GM19397 (cell line): ENCODE measurements at regions not wholly inside any gene's neighbourhood (a gene's known extent, or its start where the extent isn't known, plus 50 kb on each side); places are given as distances from the start of the nearest gene placed in this dataset.

ENCODE experiments used
- ATAC-seq: cut with Tn5 transposase; IDR thresholded peaks from one replicate; pipeline ENCODE4 v1.9.1; 2021; ENCODE audit warnings: mild to moderate bottlenecking, moderate library complexity; ENCODE audit not compliant: unreplicated experiment

GRCh38 chr5:87954121-87954520, 314.5 kb downstream of the TMEM161B start:
- ATAC-seq, result no peak

- no peak for ATAC-seq
These were observed 317.0 kb downstream of the TMEM161B start for GRCh38 chr5:87951661-87952060.

DNA sequence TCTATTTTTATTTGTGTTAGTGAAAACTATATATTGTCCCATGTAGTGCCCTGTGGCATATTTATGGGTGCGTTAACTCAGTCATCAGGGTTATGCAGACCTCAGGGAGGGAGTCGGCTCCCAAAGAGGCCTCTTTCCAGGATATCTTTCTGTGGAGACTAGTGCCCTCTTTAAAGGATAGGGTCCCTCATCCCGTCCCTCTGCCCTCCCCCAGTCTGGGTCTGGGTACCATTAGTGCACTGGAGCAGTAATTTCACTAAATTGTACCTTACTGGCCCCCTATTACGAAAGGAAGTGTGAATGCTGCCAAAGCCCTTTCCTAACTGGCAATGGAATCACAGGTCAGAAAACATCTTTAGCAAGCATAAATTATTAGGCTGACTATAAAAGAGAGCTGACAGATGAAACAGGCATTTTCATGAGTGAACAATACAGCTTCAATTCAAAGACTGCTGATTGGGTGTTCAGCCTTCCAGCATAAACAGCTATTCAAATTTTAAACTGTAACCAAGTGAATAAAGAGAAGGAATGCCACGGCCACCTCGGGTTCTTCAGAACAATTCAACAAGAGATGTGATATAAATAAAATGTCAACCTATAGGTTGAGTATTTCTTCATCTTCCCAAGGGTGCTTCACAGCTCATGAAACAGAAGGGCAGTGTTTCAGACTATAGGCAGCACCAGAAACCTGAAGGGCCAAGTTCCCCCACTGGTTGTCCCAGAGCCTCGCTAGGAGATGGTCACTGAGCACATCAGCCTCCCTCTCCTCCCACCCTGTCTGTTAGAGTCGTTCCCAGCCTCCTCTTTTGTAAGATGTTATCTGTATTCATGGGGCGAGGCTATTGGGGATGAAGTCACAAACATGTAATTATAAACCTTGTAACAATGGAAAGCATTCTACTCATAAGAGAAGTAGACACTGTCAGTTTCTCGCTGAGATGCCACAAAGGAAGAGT, 318.7 kb downstream of the TMEM161B start:
- no peak for ATAC-seq

DNA sequence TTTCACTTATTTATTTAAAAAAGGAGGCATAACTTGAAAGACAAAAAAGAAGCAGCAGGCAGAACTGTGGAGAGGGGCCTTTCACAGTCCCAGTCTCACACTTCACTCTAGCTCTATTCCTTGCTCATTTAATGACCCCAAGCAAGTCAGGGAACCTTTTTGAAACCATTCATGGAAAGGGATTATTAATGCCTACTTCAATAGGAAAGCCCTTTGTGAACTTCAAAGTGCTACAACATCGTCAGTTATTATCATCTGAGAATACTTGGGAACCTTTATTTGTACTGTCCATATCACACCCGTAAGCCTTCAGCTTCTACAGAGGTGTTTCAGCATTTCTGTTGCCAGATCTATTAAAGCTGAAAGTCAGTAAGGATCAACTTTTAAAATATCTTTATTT, 320.2 kb downstream of the TMEM161B start:
- ATAC-seq, result no peak

DNA sequence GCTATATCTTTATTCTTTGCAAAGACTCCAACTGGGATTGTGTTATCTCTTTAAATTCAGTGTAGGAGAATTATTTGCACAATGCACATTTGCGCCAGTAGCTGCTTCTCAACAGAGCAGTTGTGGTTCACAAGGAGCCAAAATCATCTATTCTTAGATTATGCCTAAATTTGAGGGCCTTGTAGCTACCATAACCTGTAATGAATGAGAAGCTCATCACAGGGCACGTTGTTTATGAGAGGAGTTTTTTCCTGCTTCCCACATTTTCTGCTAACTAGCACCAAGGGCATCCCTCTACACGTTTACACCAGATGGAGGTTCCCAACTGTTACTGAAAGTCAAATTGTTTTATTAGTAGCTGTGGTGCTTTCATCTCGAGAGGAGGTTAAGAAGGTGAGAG, 322.4 kb downstream of the TMEM161B start:
- ATAC-seq, result no peak

- no peak for ATAC-seq
These were observed 323.4 kb downstream of the TMEM161B start for GRCh38 chr5:87945286-87945650.

DNA sequence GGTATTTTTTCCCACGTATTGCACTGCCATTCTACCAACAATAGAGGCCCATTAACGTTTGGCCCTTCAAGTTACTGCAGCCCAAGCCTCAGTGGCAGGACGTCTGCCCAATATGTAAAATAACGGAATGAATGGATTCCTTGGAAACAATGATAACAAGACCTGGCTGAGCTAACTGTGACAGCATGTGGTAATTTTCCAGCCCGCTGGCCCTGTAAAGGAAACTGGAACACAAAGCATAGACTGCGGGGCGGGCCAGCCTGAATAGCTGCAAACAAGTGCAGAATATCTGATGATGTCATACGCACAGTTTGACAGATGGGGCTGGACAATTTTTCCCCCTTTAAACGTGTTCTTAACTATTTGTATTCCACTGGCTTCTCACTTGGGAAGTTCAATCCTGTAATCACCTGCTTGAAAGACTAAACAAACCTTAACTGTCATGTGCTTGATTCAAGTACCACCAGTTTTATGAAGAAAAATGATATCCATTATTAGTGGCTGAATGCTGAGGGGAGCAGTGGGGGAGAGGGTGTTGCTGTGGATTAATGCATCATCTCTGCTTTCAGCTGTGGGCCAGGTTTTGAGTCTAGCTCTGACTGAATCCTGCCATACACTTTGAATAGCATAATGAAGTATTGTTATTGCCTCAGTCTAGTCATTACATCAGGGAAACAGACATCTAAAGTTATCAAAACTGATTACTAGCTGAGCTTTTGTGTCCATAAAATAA, 323.9 kb downstream of the TMEM161B start:
- no peak for ATAC-seq

GRCh38 chr5:87940775-87941174, 327.9 kb downstream of the TMEM161B start:
- ATAC-seq, result no peak

DNA sequence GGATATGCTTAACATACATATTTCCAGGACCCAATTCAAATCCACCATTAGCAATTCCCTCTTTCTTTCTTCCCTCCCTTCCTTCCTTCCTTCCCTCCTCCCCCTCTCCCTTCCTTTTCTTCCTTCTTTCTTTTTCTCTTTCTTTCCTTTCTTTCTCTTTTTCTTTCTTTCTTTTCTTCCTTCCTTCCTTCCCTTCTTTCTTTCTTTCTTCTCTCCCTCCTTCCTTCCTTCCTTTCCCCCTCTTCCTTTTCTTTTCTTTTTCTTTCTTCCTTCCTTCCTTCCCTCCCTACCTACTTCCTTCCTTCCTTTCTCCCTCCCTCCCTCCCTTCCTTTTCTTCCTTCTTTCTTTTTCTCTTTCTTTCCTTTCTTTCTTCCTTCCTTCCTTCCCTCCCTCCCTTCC, 332.0 kb downstream of the TMEM161B start:
- ATAC-seq, result no peak

DNA sequence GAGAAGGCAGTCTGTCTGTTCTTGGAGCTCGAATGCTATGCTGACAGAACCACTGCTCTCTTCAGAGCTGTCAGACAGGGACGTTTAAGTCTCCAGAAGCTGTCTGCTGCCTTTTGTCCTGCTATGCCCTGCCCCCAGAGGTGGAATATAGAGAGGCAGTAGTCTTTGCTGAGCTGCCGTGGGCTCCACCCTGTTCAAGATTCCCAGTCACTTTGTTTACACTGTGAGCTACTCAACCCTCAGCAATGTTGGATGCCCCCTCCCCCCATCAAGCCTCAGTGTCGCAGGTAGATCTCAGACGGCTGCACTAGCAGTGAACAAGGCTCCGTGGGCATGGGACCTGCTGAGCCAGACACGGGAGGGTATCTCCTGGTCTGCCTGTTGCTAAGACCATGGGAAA, 344.2 kb downstream of the TMEM161B start:
- no peak for ATAC-seq

GRCh38 chr5:87916320-87916719, 352.3 kb downstream of the TMEM161B start:
- no peak for ATAC-seq

DNA sequence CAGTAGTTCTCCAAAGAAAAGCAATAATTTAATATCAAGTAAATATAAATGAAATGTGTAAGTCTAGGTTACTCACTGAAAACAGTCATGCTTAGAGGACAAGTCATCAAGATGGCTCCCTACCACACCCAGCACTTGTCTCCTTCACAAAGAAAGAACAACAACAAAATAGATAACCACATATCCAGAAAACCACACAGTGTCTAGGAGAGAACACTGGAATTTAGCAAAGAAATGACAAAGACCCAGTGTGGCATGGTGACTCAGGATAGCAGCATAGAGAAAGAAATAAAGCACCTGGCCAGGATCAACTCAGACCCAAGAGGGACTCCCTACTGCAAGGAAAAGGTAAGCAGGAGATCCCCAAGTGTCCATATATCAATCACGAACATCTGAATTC, 356.2 kb downstream of the TMEM161B start:
- ATAC-seq, result no peak

GRCh38 chr5:87909382-87909781, 359.3 kb downstream of the TMEM161B start:
- ATAC-seq, result no peak

DNA sequence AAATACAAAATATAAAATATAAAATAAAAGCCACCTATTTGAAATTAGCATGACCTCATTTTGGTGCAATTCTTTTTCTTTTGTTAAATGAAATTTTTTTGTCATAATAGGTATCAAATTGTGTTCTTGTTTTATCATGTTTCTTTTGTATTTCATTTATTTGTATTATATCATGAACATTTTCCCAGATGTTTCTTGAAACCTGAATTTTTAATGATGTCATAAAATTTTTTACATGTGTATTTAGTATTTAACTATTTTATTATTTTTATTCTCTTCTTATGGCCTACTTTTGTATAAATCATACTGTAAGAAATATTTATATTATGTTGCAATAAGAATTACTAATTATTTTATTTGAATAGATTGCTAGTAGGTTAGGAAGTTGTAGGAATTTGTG, 361.7 kb downstream of the TMEM161B start:
- ATAC-seq, result no peak

DNA sequence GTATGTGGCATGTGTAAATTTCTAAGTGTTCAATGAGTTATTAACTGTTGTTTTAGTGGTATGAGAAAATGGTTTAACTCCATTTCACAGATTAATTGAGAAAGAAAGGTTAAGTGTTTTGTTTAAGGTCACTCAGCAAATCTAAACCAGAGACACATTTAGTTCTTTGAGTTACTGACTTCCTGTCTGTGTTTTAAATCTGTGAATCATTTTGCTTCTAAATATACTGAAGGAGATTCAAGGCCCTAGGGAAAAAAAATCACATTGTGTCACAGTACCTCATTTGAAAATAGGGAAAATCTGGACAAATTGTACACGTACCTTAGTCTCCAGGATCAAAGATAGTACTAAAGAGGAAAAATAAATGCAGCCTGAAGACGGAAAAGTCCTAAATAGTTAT, 368.2 kb downstream of the TMEM161B start:
- ATAC-seq, result no peak

GRCh38 chr5:87899721-87900131, 368.9 kb downstream of the TMEM161B start:
- ATAC-seq, result peak; percentile 59

DNA sequence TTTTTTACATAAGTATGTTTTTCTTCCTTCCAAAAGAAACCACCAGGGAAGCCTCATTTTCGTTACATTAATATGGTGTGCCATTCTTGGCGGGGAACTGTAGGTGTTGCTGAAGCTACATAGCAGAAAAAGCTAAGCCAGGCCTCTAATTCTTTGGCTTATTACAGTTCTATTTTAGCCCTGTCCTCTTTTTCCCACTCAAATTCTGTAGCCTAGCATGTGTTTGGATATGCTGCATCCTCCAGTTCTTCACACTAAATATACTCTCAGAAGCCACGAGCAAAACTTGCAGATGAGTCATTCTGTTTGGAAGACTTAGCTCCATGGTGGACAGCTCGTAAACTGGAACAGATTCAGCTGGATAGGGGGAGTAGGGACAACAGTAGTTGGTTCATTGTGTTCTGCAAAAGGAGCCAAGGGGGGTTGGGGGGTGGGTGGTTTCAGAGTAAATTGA, 369.4 kb downstream of the TMEM161B start:
- no peak for ATAC-seq

DNA sequence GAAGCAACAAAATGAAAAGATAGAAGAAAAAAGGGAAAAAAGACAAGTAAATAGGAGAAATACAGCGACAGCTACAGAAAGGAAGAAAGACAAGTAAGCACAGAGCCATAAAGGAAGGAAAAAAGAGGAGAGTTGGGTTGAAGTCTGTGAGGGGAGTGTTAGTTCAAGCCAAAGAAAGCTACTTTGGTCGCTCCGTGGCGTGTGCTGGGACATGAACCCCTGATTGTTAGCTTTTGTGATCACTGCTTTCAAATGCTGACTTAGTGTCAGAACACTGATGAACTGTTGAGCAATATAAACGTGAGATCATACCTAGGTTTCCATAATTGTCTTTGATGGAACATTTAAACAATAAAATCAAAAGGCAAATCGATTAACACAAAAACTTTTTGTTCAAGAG, 370.1 kb downstream of the TMEM161B start:
- ATAC-seq, result no peak

DNA sequence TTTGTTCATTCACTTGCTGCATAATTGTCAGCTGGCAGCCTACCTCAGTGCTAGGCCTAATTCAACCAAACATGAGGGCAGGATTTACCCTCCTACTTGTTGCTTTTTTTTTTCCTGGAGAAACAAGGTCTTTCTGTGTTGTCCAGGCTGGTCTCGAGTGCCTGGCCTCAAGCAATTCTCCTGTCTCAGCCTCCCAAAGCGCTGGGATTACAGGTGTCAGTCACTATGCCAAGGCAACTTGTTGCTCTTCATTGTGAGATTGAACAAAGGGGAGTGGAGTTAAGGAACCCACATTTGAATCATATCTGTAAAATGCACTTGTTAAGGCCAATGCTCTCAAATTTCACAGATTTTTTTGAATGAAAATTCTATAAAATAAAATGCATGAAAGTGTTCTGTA, 380.5 kb downstream of the TMEM161B start:
- ATAC-seq, result no peak

GRCh38 chr5:87887247-87887646, 381.4 kb downstream of the TMEM161B start:
- ATAC-seq, result no peak

DNA sequence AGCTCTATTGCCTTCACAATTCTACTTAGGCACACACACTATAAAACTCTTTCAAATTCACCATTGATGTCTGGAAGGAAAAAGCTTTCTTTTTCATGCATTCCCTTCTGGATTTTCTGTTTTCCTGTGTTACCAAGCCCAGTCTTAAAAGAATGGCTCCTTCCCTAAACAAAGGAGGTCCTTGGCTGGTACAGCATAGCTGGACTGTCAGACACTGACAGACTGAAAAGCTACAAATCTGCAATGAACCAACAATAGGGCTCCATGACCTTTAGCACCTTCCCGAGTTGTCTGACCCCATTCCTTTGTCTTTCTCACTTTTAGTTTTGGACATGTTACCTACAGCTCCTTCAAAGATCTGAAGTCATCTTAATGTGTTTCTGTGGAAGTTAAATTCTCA, 382.5 kb downstream of the TMEM161B start:
- no peak for ATAC-seq

DNA sequence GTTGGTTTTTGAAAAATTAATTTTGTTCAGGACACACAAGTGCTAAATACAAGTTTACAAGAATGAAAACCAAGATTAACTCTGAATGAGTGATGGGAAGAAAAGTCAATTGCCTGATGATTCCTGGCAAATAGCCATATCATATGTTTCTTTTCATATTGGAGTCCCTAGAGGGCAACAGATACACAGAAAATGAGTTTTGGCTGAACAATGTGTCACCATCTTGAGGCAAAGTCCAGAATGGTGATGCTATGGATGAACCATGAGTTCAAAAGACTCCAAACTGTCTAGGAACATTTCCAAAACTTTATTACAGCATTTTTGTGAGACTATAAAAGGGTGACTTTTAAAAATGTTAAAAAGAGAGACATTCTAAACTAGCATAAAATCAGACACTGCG, 382.9 kb downstream of the TMEM161B start:
- no peak for ATAC-seq
